Naive thymus-derived CD8-positive, alpha-beta T cell (primary cell): ENCODE measurements at regions not wholly inside any gene's neighbourhood (a gene's known extent, or its start where the extent isn't known, plus 50 kb on each side); places are given as distances from the start of the nearest gene placed in this dataset.

Source experiments
- ATAC-seq, 2 donors: fragments of 150-1000 bp; cut with Tn5 transposase in 1 of 2; sonication (Bioruptor Pico), chemical (Tn5 transposase) in 1 of 2; 1 replicate in 1 of 2; 2 replicates in 1 of 2; pipeline ENCODE4 v1.10.0; 2021; ENCODE audit warnings: mild to moderate bottlenecking in 2 of 2, moderate library complexity in 2 of 2
- POLR2A ChIA-PET: fragments of 350-600 bp; sonication (Branson Sonifier 250); formaldehyde crosslinking; loops from one replicate; lab custom pipeline; 2021; ENCODE audit warnings: antibody characterized with exemption; lab: Charles Lee
- DNase-seq, 10 donors: peaks; one replicate each; pipeline versions ENCODE4 v3.0.0 to v3.0.0-alpha.2; 2020 to 2022
- H3K27ac Mint-ChIP-seq, 10 donors: one replicate each; pipeline ENCODE4 v1.8.0; 2020 to 2022; ENCODE audit warnings: mild to moderate bottlenecking in 10 of 10, mixed read lengths in 10 of 10, moderate library complexity in 4 of 10, inconsistent platforms in 1 of 10
- H3K27me3 Mint-ChIP-seq, 5 donors: one replicate each; pipeline ENCODE4 v1.8.0; 2021 to 2022; ENCODE audit warnings: mixed read lengths in 5 of 5
- H3K36me3 Mint-ChIP-seq, 3 donors: one replicate each; pipeline ENCODE4 v1.8.0; 2020 to 2022; ENCODE audit warnings: mixed read lengths in 3 of 3, mild to moderate bottlenecking in 2 of 3, inconsistent platforms in 1 of 3
- H3K4me1 Mint-ChIP-seq, 4 donors: one replicate each; pipeline ENCODE4 v1.8.0; 2021 to 2022; ENCODE audit warnings: mixed read lengths in 4 of 4
- H3K4me3 Mint-ChIP-seq, 10 donors: one replicate each; pipeline ENCODE4 v1.8.0; 2020 to 2022; ENCODE audit warnings: mild to moderate bottlenecking in 10 of 10, mixed read lengths in 10 of 10, moderate library complexity in 6 of 10, inconsistent platforms in 1 of 10
- H3K9me3 Mint-ChIP-seq, 9 donors: one replicate each; pipeline ENCODE4 v1.8.0; 2020 to 2022; ENCODE audit warnings: mixed read lengths in 9 of 9, mild to moderate bottlenecking in 3 of 9, inconsistent platforms in 1 of 9, moderate library complexity in 1 of 9

GRCh38 chr2:45145073-45145899 lies 136.0 kb upstream of the SIX2 start:
- Mint-ChIP-seq H3K27ac (no peak overlapping the region), H3K4me3 (no peak overlapping the region), H3K36me3 (no peaks in the 10 kb centered on the region), H3K27me3 (peaks cover 25 to 51% (median 37%) of the 10 kb centered on the region in 5 donors), H3K9me3 (peaks cover 0 to 10% (median 3%) of the 10 kb centered on the region in 9 donors), H3K4me1 (peaks cover 0 to 1% (median 0%) of the 10 kb centered on the region in 4 donors)
- ATAC-seq (no peak), DNase-seq (no peak)
- POLR2A ChIA-PET = no interaction called here

GRCh38 chr2:45141883-45142866 lies 132.9 kb upstream of the SIX2 start:
- DNase-seq = no peak
- peaks cover 0 to 10% (median 0%) of the 10 kb centered on the region in 9 donors for H3K9me3 Mint-ChIP-seq
- ATAC-seq = no peak
- no peaks in the 10 kb centered on the region for H3K36me3 Mint-ChIP-seq
- H3K27me3 Mint-ChIP-seq = peaks cover 21 to 55% (median 33%) of the 10 kb centered on the region in 5 donors
- no peak overlapping the region for H3K4me3 Mint-ChIP-seq
- H3K4me1 Mint-ChIP-seq = peaks cover 0 to 1% (median 0%) of the 10 kb centered on the region in 4 donors
- POLR2A ChIA-PET = no interaction called here
- no peak overlapping the region for H3K27ac Mint-ChIP-seq

GRCh38 chr2:45140675-45141074 lies 131.4 kb upstream of the SIX2 start:
- H3K4me1 Mint-ChIP-seq = peaks cover 0 to 1% (median 0%) of the 10 kb centered on the region in 4 donors
- no peak for ATAC-seq
- H3K36me3 Mint-ChIP-seq = no peaks in the 10 kb centered on the region
- H3K9me3 Mint-ChIP-seq = peaks cover 0 to 2% (median 0%) of the 10 kb centered on the region in 9 donors
- no peak for DNase-seq
- POLR2A ChIA-PET = no interaction called here
- no peak overlapping the region for H3K4me3 Mint-ChIP-seq
- no peak overlapping the region for H3K27ac Mint-ChIP-seq
- peaks cover 14 to 56% (median 31%) of the 10 kb centered on the region in 5 donors for H3K27me3 Mint-ChIP-seq

GRCh38 chr2:45138904-45139303 lies 129.7 kb upstream of the SIX2 start:
- ATAC-seq (no peak), DNase-seq (no peak)
- H3K4me3 Mint-ChIP-seq = no peak overlapping the region
- POLR2A ChIA-PET = no interaction called here
- no peak overlapping the region for H3K27ac Mint-ChIP-seq
- H3K9me3 Mint-ChIP-seq = no peaks in the 10 kb centered on the region
- peaks cover 7 to 45% (median 22%) of the 10 kb centered on the region in 5 donors for H3K27me3 Mint-ChIP-seq
- H3K36me3 Mint-ChIP-seq = no peaks in the 10 kb centered on the region
- H3K4me1 Mint-ChIP-seq = peaks cover 0 to 12% (median 4%) of the 10 kb centered on the region in 4 donors

GRCh38 chr2:45137966-45138695 lies 128.9 kb upstream of the SIX2 start:
- DNase-seq (no peak), ATAC-seq (no peak)
- H3K27me3 Mint-ChIP-seq = peaks cover 4 to 39% (median 15%) of the 10 kb centered on the region in 5 donors
- H3K9me3 Mint-ChIP-seq = no peaks in the 10 kb centered on the region
- H3K4me3 Mint-ChIP-seq = no peak overlapping the region
- no peak overlapping the region for H3K27ac Mint-ChIP-seq
- POLR2A ChIA-PET = no interaction called here
- H3K4me1 Mint-ChIP-seq = peaks cover 0 to 17% (median 5%) of the 10 kb centered on the region in 4 donors
- no peaks in the 10 kb centered on the region for H3K36me3 Mint-ChIP-seq

GRCh38 chr2:45134726-45135125 lies 125.5 kb upstream of the SIX2 start:
- no peak overlapping the region for H3K4me3 Mint-ChIP-seq

GRCh38 chr2:45134014-45134413 lies 124.8 kb upstream of the SIX2 start:
- Mint-ChIP-seq H3K9me3 (no peaks in the 10 kb centered on the region), H3K27ac (no peak overlapping the region), H3K4me3 (no peak overlapping the region), H3K36me3 (no peaks in the 10 kb centered on the region), H3K27me3 (peaks cover 1 to 17% (median 6%) of the 10 kb centered on the region in 5 donors), H3K4me1 (peaks cover 0 to 22% (median 5%) of the 10 kb centered on the region in 4 donors)
- no peak for ATAC-seq
- POLR2A ChIA-PET = no interaction called here
- DNase-seq = no peak

More at GRCh38 chr2:45134726-45135125, 125.5 kb upstream of the SIX2 start:
- POLR2A ChIA-PET = no interaction called here
- H3K36me3 Mint-ChIP-seq = no peaks in the 10 kb centered on the region
- no peaks in the 10 kb centered on the region for H3K9me3 Mint-ChIP-seq
- DNase-seq (no peak), ATAC-seq (no peak)
- peaks cover 0 to 22% (median 5%) of the 10 kb centered on the region in 4 donors for H3K4me1 Mint-ChIP-seq
- peak overlapping the region in 1 of 10 donors; percentile 11 for H3K27ac Mint-ChIP-seq
- peaks cover 1 to 17% (median 6%) of the 10 kb centered on the region in 5 donors for H3K27me3 Mint-ChIP-seq

GRCh38 chr2:45132551-45132950 lies 123.3 kb upstream of the SIX2 start:
- DNase-seq = no peak

GRCh38 chr2:45131587-45131986 lies 122.3 kb upstream of the SIX2 start:
- H3K9me3 Mint-ChIP-seq = no peaks in the 10 kb centered on the region
- ATAC-seq = no peak
- H3K4me1 Mint-ChIP-seq = peaks cover 0 to 22% (median 5%) of the 10 kb centered on the region in 4 donors
- no peak overlapping the region for H3K27ac Mint-ChIP-seq
- POLR2A ChIA-PET = no interaction called here
- no peak overlapping the region for H3K4me3 Mint-ChIP-seq
- H3K36me3 Mint-ChIP-seq = no peaks in the 10 kb centered on the region
- DNase-seq = no peak
- H3K27me3 Mint-ChIP-seq = peaks cover 1 to 9% (median 3%) of the 10 kb centered on the region in 5 donors

More at GRCh38 chr2:45132551-45132950, 123.3 kb upstream of the SIX2 start:
- POLR2A ChIA-PET = no interaction called here
- Mint-ChIP-seq H3K4me1 (peaks cover 0 to 22% (median 5%) of the 10 kb centered on the region in 4 donors), H3K36me3 (no peaks in the 10 kb centered on the region), H3K4me3 (no peak overlapping the region), H3K9me3 (no peaks in the 10 kb centered on the region), H3K27me3 (peaks cover 1 to 17% (median 6%) of the 10 kb centered on the region in 5 donors), H3K27ac (no peak overlapping the region)
- ATAC-seq = no peak

GRCh38 chr2:45130736-45131135 lies 121.5 kb upstream of the SIX2 start:
- H3K9me3 Mint-ChIP-seq = no peaks in the 10 kb centered on the region
- H3K27ac Mint-ChIP-seq = no peak overlapping the region
- peaks cover 0 to 4% (median 0%) of the 10 kb centered on the region in 5 donors for H3K27me3 Mint-ChIP-seq
- POLR2A ChIA-PET = no interaction called here
- ATAC-seq (no peak), DNase-seq (no peak)
- no peaks in the 10 kb centered on the region for H3K36me3 Mint-ChIP-seq
- peaks cover 0 to 22% (median 5%) of the 10 kb centered on the region in 4 donors for H3K4me1 Mint-ChIP-seq
- no peak overlapping the region for H3K4me3 Mint-ChIP-seq

- no peak overlapping the region for H3K27ac Mint-ChIP-seq
- peaks cover 0 to 2% (median 0%) of the 10 kb centered on the region in 5 donors for H3K27me3 Mint-ChIP-seq
- H3K4me1 Mint-ChIP-seq = peaks cover 0 to 7% (median 0%) of the 10 kb centered on the region in 4 donors
- H3K36me3 Mint-ChIP-seq = no peaks in the 10 kb centered on the region
- no peak for DNase-seq
- POLR2A ChIA-PET = no interaction called here
- H3K9me3 Mint-ChIP-seq = no peaks in the 10 kb centered on the region
- no peak for ATAC-seq
- no peak overlapping the region for H3K4me3 Mint-ChIP-seq
These were observed 119.3 kb upstream of the SIX2 start for GRCh38 chr2:45128580-45128997.

GRCh38 chr2:45127891-45128290 lies 118.6 kb upstream of the SIX2 start:
- no peak for ATAC-seq
- Mint-ChIP-seq H3K4me3 (no peak overlapping the region), H3K36me3 (no peaks in the 10 kb centered on the region), H3K9me3 (no peaks in the 10 kb centered on the region), H3K4me1 (peaks cover 0 to 6% (median 0%) of the 10 kb centered on the region in 4 donors), H3K27ac (no peak overlapping the region), H3K27me3 (no peaks in the 10 kb centered on the region)
- POLR2A ChIA-PET = no interaction called here
- DNase-seq = no peak
